Left lobe of liver (tissue), 2 donors: ENCODE measurements at regions not wholly inside any gene's neighbourhood (a gene's known extent, or its start where the extent isn't known, plus 50 kb on each side); places are given as distances from the start of the nearest gene placed in this dataset.
A peak's percentile ranks its signal among the peaks of the same experiment; 100 is the strongest.

ENCODE experiments used
- ATAC-seq: fragments of 200-7000 bp; cut with Tn5 transposase; one replicate; pipeline ENCODE4 v1.9.1; 2020; ENCODE audit warnings: mild to moderate bottlenecking, moderate library complexity
- DNase-seq: peaks from one replicate; pipeline ENCODE4 v3.0.0-alpha.2; 2020; ENCODE audit warnings: low spot score
- donor health status: DM: no; HTN: no; CAD: no; lungs with moderate emphysema.
- donor health status: DM: no; HTN: yes; CAD: no.

DNA sequence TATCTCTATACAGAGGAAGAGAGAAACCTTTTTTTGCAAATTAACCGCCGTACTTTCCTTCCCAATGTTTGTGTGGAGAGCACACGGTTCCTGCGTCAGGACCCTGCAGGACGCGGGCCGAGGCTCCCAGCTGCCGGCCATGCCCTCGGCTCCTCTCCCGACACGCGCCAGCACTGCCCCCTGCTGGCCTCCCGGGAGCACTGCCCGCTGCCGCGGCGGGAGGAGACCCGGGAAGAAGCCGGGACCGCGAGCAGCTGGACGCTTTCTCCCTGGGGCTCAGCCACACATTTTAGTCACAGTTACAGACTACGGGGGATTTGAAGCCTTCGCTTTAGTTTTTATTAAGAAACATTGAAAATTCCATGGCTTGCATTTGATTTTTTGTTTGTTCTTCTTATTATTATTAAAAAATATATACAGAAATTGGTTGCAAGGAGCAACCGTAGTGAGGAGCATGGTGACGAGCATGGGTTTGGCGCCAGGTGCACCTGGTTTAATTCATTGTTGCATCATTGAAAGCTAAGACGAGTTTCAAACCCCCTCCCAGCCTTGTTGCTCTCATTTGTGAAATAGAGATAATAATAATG, 401.2 kb downstream of the GALR1 start:
- ATAC-seq (peak; percentile 95), DNase-seq (peak; percentile 59)

DNA sequence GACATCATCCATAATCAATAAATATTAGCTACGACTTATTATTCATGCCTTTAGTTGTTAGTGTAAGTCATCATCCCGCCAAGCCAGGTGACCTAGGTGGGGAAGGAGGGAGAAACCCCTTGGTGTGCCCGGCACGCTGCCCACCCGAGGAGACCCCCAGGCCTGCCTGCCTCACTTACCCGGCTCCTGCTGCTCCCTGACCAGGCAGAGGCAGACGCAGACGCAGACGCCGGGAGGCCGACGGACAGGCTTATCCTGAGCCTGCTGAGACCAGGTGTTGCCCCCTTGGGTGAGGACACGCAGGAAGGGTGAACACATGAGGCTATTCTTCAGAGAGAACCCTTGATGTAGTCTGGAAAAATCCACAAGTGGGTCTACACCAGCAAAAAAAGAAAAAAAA, 401.8 kb downstream of the GALR1 start:
- DNase-seq: no peak
- ATAC-seq: no peak

DNA sequence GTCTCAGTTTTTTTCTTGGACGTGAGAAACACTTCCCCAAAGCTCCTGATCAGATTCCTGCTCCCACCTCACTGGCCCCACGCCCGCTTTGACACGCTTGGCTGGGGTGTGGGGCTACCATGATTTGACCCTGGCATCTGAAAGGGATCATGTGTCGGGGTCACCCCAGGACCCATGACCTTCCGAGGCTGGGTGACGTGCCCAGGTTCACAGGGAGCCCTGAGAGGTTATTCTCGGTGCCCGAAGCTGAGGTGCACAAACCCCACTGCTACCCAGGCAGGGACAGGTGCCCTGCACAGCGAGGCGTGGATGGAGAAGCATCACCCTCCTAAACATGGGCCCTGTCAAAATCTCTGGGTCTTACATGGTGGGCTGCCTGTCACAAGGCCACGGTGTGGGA, 404.1 kb downstream of the GALR1 start:
- ATAC-seq: no peak
- no peak for DNase-seq

DNA sequence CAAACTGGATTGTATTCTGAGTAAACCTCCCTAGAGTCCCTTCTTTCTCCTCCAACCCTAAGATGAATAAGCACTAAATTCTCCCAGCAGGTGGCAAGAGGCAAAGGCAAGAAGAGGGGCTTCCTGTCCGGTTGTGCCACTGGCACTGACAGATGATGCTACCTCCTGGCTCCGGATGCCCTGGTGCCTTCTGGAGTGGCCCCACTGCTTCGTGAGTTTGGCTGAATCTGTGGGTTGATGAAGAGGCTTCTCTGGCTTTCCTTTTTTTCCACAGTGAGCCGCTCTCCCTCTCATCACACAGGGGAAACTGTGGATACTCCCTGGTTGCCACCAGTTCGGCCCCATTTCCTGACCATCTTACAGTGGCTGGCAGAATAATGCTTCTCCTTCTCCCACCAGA, 404.7 kb downstream of the GALR1 start:
- ATAC-seq: no peak

DNA sequence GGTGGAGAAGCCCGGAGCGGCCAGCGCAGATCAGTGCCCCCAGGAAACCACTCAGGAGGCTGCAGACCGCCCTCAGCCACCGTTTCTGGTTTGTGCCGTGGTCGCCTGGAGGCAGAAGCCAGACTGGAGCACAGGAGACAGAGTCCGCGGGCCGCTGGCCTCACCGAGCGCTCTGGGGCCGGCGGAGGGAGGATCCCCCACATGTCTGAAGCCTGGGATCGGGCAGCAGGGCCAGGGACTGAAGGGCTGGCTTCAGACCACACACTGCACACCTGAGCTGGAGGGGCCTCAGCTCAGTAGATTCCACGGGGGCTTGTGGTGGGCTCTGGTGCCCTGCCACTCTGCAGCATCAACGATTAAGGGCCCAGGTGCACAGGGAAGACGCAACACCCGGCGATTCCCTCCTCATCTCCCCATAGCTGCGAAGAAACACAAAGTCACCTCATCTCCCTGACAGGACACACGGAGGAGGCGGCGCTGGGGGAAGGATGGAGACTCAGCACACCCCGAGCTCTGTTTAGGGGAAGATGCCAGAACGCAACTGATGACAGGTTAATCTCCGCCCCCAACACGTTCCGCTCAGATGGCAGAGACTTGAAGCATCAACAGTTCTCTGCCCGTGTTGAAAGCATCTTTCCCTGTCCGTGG, 408.1 kb downstream of the GALR1 start:
- no peak for DNase-seq
- ATAC-seq: no peak

More for the DNA sequence above, 404.7 kb downstream of the GALR1 start:
- no peak for DNase-seq

DNA sequence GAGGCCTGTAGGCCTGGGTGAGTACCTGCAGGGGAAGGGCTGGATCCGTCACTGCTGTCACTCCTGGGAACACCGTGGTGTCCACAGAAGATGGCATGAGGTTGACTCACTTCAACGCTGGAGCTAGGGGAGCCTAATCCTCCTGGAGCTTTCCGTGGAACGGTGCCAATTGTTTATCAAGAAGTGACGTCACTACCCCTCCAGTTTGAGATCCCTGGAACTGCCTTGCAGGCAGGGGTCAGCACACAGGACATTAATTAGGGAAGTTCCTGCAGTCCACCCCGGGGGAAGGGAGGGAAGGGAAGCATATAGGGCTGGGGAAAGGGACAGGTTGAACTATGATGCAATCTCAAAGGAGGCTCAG, 408.6 kb downstream of the GALR1 start:
- DNase-seq (no peak), ATAC-seq (no peak)

DNA sequence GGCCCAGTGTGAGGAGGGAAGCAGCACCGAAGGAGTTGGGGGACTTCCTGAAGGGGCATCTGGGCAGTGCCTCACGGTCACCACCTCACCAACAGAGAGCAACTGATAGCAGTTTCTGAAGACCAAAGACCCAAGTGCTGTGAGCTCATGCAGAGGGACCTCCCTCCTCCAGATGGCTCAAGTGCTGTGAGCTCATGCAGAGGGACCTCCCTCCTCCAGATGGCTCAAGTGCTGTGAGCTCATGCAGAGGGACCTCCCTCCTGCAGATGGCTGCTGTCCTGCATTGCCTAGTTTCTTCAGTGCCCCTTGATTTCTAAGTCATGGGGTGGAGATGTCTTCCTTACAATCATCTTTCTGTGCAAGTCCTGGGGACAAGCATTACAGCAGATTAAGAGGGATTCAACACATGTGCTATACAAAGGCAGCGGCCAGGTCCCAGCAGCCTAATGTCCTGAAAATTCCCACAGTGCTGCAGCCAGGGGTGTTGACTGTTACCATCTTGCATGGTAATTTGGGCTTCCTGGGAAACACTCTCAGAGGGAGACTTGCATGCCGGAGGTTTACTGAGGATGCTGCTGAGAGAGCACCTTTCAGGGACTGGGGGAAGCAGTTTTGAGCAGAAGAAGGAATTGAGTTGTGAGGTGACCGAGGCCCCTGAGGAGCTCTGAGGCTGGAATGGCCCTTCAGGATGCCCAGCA, 409.3 kb downstream of the GALR1 start:
- DNase-seq (no peak), ATAC-seq (no peak)

DNA sequence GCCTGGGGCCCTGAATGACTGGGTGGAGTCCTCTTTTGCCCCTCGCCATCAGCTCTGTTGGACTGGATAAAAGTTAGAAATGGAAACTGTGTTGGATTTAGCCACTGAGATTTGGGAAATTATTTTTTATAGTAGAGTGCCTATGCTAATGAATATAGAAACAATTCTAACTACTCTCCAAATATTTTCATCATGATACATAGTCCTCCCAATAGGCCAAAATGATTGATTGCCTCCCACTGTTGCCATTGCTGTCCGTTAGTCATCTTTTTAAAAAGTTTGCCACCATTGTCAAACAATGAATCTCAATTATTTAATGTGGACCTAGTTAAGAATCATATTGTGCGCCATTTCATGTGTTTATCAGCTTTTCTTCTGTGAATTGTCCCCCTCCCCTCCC, 417.0 kb downstream of the GALR1 start:
- ATAC-seq (no peak), DNase-seq (no peak)

DNA sequence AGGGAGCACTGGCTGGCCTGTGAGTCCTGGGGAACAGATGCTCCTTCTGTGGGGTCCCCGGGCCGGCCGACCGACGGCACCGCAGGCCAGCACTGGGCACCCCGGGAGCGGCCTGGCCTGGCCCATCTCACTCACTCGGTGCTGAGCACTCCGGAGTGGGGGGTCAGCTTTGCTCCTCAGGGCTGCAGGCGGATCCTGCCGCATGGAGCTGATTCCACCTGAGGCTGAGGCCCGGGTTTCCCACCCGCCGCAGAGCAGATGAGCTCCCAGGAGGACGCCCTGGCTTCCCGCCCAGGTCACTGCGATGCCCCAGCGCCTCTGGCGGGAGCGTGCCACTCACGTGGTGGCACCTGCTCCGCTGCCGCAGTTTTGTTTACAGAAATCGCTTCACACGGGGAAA, 418.6 kb downstream of the GALR1 start:
- no peak for ATAC-seq
- DNase-seq: no peak

DNA sequence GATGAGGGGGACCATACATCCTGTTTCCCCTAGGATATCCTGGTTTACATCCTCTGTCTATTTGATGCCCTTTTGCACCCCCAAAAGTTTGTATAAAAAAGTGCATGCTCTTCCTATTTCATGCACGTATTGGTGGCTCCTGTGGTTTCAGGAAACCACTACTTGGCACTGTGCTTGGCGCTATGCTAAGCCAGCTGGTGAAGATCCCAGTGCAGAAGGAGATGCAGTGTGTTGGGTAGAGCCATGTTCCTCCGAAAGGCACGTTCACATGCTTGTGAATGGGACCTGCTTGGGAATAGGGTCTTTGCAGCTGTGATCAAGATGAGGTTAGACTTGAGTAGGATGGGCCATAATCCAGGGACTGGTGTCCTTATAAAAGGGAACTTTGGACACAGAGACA, 419.7 kb downstream of the GALR1 start:
- no peak for ATAC-seq

DNA sequence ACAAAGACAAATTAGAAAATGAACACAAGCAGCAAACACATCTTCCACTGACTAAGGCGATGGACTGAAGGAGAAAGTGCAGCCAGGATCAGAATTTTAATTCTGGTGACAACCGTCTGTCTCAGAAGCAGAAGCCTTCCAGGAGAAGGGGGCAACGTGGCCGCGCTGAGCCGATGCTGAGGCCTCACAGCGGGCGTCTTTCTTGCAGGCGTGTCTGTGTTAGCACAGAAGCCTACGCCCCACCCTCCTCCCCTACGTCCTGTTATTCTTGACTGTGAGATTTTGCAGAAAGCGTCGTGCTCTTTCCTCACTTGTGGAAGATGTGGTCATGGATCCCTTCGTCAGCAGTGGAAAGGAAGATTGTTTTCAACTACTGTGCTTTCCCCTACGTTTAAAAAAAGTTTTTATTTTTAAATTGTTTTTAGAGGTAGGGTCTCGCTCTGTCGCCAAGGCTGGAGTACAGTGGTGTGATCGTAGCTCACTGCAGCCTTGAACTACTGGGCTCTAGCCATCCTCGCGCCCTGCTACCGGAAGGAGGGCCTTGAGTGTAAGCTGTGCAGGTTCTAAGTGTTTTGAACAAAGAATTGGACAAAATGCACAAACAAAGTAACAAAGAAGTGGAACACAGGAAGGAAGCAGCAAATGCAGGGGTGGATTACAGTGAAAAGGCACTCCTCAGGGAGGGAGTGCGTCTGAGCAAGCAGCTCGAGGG, 422.0 kb downstream of the GALR1 start:
- ATAC-seq: no peak

More for the DNA sequence above, 419.7 kb downstream of the GALR1 start:
- DNase-seq: no peak

DNA sequence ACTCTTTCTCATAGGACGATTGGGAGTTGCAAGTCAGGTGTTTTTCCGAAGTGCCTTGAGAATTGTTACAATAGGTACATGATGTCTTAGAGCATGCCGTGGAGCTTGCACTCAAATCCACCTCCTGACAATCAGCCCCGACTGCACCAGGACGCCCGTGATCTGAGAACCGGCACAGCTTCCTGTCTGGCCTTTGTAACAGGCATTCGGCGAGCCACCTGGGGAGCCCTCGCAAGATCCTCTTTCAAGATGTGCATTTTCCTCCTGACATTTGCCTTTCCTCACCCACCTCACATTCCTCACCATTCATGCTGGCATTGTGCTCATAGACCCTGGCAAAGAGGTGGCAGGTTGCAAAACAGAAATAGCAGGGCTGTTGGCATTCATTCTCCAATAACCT, 427.3 kb downstream of the GALR1 start:
- no peak for DNase-seq
- ATAC-seq: no peak

More for the DNA sequence above, 422.0 kb downstream of the GALR1 start:
- DNase-seq: no peak

DNA sequence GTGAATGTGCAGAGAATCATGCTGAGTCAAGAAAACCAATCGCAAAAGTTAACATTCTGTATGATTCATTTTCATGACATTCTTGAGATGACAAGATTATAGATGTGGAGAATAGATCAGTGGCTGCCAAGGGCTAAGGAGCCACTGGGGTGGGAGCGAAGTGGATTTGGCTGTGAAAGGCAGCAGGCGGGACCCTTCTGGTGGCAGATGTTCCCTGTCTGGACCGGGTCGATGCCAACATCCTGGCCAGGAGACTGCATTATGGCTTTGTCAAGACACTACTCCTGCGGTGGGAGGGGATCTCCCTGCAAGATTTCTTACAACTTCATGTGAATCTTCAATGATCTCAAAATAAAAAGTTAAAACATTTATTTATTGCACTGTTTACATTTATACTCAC, 427.9 kb downstream of the GALR1 start:
- ATAC-seq (no peak), DNase-seq (no peak)

DNA sequence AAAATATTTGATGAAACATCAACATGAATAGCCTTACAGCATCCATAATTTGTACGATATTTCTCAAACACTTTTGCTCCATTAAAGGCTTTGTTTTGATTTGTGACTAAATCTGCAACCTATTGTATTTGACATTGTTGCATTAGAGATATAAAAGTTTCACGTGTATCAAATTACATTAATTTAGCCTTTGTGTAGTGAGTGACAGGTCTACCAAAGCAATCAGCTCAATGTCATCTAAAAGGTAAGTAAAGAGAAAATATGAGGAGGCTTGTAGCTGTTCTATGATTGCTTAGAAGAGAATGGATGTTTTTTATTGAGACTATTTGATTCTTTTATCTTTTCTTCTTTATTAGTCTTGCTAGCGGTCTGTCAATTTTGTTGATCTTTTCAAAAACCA, 430.2 kb downstream of the GALR1 start:
- DNase-seq (no peak), ATAC-seq (no peak)

DNA sequence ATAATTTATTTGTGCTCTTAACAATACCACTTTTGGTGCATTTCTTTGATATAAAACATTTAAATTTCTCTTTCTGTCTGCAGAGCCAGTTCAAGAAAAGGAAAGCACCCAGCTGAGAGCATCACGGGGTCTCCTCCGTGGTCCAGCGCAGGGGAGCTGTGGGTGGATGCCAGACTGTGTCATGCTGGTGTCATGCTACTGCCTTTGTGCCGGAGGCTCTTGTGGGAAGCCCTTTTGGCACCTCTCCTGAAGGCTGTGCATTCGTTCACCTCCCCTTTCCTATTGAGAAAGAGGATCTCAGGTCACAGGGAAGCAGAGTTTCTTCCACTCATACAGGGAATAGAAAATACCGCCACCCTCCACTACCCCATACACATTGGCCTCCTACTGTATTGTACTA, 450.4 kb downstream of the GALR1 start:
- DNase-seq (no peak), ATAC-seq (no peak)

DNA sequence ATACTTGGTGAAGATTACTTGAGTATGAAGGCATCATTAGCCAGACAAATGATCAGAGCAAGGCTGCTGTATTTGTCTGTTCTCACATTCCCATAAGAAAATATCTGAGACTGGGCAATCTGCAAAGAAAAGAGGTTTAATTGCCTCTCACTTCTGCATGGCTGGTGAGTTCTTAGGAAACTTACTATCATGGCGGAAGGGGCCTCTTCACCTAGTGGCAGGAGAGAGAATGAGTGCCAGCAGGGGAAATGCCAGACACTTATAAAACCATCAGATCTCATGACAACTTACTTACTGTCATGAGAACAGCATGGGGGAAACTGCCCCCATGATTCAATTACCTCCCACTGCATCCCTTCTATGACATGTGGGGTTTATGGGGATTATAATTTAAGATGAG, 452.3 kb downstream of the GALR1 start:
- ATAC-seq (no peak), DNase-seq (no peak)

DNA sequence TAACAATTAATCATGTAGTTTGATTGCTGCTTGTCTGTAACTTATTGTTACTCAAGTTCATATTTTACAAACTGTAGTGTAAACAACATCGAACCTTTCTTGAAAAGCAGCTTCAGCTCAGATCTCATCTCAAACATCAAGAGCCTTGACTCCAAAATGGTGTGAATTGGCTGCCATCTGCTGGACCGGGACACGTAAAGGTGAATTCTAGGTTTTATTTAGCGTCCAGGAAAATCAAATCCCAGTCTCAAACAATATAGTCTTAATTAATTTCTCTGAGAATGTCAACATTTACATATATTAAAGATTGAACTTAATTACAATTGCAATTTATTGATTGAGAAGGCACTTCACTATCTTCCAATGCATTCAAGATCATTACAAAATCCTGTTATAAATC, 453.0 kb downstream of the GALR1 start:
- DNase-seq: no peak
- ATAC-seq: peak; percentile 30

DNA sequence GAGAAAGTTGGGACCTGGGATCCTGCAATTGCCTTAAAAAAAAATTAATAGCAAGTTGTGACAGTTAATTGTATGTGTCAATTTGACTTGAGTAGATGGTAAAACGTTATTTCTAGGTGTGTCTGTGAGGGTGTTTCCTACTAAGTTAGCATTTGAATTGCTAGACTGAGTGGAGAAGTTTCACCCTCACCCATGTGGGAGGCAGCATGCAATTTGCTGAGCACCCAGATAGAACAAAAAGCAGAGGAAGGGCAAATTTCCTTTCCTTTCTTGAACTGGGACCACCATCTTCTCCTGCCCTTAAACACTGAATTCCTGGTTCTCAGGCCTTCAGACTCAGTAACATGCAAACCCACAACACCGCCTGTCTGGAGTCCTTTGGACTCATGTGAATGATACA, 455.7 kb downstream of the GALR1 start:
- DNase-seq (no peak), ATAC-seq (no peak)

DNA sequence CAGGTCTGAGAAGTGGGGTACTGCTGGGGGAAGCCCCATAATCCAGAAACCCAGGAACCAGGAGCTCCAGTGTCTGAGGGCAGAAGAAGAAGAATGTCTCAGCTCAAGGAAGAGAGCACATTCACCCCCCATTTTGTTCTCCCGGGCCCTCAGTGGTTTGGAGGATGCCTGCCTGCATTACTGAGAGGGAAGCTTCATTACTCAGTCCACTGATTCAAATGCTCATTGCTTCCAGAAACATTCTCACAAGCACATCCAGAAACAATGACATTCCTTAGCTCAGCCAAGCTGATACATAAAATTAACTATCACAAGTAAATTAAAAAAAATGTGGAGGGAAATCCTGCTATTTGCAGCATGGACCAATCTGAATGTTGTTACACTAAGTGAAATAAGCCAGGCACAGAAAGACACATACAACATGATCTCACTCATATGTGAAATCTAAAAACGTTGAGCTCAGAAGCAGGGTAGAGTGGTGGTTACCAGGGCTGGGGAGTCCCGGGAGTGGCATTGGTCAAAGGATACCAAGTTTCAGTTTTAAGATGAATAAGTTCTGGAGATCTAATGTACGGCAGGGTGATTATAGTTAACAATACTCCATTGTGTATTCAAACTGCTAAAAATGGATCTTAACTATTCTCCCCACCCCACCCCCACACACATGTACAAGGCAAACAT, 459.3 kb downstream of the GALR1 start:
- ATAC-seq: no peak
- DNase-seq: no peak

DNA sequence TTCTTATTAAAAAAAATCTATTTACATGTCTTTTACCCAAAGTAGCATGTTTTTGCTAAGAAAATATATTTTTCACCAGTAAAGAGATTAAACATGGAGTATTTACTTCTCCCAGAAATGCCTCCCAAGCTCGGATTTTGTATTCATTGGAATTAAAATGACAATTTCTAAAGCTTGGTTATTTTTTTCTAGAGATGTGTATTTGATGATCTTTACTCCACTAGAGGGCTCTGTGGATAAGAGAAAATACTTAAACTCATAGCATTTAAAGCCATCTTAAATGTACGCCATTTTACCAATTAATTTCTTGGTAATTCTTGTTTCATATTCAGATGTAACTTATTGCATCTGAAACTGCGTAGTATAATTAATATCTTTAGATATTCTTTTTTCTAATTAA, 461.4 kb downstream of the GALR1 start:
- no peak for ATAC-seq

DNA sequence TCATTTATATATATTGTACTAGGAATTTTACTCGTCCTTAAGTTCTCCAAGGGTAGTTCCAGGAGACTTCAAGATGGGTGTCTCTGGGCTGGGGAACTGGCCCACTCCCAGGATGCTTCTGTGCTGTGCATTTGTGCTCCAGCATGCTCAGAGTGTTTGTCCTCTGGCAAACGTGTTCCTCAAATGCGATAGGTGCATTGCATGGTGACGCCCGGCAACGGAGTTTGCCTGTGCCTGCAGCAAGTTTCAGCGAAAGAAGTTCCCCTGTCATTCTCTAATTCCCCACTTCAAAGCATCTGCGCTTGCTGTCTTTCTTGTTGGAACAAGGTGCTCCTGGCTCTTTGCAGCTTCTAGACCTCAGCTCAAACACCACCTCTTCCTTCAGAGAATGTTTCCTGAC, 465.1 kb downstream of the GALR1 start:
- DNase-seq (no peak), ATAC-seq (no peak)

More for the DNA sequence above, 461.4 kb downstream of the GALR1 start:
- DNase-seq: no peak
